Ovary (tissue), 3 donors: ENCODE measurements at regions not wholly inside any gene's neighbourhood (a gene's known extent, or its start where the extent isn't known, plus 50 kb on each side); places are given as distances from the start of the nearest gene placed in this dataset.

Experiments used
- POLR2A ChIP-seq: fragments of 450-650 bp; IDR thresholded peaks from one replicate; pipeline ENCODE4 v1.6.1; 2017; ENCODE audit warnings: antibody characterized with exemption, mild to moderate bottlenecking, moderate library complexity
- TF ChIP-seq, protein P1 (sequence below), 3 donors: fragments of 450-650 bp in 2 of 3; fragments of 200-600 bp in 1 of 3; IDR thresholded peaks; one replicate each; pipeline versions ENCODE4 v1.5.1 to v1.8.0; 2016 to 2022; ENCODE audit warnings: antibody characterized with exemption in 3 of 3, mild to moderate bottlenecking in 1 of 3
- donor health status: DM: no; HTN: no; CAD: no.

GRCh38 chr4:135735512-135735911 lies 1533.9 kb upstream of the PABPC4L start:
- TF ChIP-seq, protein P1, sequence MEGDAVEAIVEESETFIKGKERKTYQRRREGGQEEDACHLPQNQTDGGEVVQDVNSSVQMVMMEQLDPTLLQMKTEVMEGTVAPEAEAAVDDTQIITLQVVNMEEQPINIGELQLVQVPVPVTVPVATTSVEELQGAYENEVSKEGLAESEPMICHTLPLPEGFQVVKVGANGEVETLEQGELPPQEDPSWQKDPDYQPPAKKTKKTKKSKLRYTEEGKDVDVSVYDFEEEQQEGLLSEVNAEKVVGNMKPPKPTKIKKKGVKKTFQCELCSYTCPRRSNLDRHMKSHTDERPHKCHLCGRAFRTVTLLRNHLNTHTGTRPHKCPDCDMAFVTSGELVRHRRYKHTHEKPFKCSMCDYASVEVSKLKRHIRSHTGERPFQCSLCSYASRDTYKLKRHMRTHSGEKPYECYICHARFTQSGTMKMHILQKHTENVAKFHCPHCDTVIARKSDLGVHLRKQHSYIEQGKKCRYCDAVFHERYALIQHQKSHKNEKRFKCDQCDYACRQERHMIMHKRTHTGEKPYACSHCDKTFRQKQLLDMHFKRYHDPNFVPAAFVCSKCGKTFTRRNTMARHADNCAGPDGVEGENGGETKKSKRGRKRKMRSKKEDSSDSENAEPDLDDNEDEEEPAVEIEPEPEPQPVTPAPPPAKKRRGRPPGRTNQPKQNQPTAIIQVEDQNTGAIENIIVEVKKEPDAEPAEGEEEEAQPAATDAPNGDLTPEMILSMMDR (IDR thresholded peaks at IDR 0.05) = no peak
- TF ChIP-seq POLR2A = no peak
